Neural progenitor cell (in vitro differentiated cells): ENCODE measurements at regions not wholly inside any gene's neighbourhood (a gene's known extent, or its start where the extent isn't known, plus 50 kb on each side); places are given as distances from the start of the nearest gene placed in this dataset.
A peak's percentile ranks its signal among the peaks of the same experiment; 100 is the strongest.

Experiments
- DNase-seq: peaks from one replicate; pipeline ENCODE4 v3.0.0-alpha.2; 2016; ENCODE audit warnings: low spot score
- H2AFZ ChIP-seq: fragments of 200-600 bp; sonication (generic); replicated peaks from 2 replicates; pipeline ENCODE4 v1.6.1; 2016; ENCODE audit warnings: antibody characterized with exemption
- H3F3A ChIP-seq: fragments of 200-600 bp; sonication (generic); 2 replicates; pipeline ENCODE4 v1.6.1; 2016; ENCODE audit warnings: antibody characterized with exemption, low read depth
- H3K27ac ChIP-seq: fragments of 200-600 bp; sonication (generic); 2 replicates; pipeline ENCODE4 v1.5.1; 2016; ENCODE audit warnings: mild to moderate bottlenecking
- H3K27me3 ChIP-seq: fragments of 200-600 bp; sonication (generic); 2 replicates; pipeline ENCODE4 v1.6.1; 2016; ENCODE audit warnings: mild to moderate bottlenecking, moderate library complexity
- H3K36me3 ChIP-seq: fragments of 200-600 bp; sonication (generic); 2 replicates; pipeline ENCODE4 v1.5.1; 2016
- H3K4me1 ChIP-seq: fragments of 200-600 bp; sonication (generic); 2 replicates; pipeline ENCODE4 v1.6.1; 2016; ENCODE audit warnings: mixed run types
- H3K4me2 ChIP-seq: fragments of 200-600 bp; sonication (generic); 2 replicates; pipeline ENCODE4 v1.6.1; 2016
- H3K4me3 ChIP-seq: fragments of 200-600 bp; sonication (generic); 2 replicates; pipeline ENCODE4 v1.5.1; 2016
- H3K79me2 ChIP-seq: fragments of 200-600 bp; sonication (generic); 2 replicates; pipeline ENCODE4 v1.6.1; 2016; ENCODE audit warnings: low read depth
- H3K9ac ChIP-seq: fragments of 200-600 bp; sonication (generic); 2 replicates; pipeline ENCODE4 v1.6.1; 2016
- H3K9me3 ChIP-seq: fragments of 200-600 bp; sonication (generic); 2 replicates; pipeline ENCODE4 v1.5.1; 2016; ENCODE audit warnings: low read depth
- H4K20me1 ChIP-seq: fragments of 200-600 bp; sonication (generic); 2 replicates; pipeline ENCODE4 v1.6.1; 2016; ENCODE audit warnings: low read depth
- H3K27ac Mint-ChIP-seq: 3 replicates; pipeline ENCODE4 v1.8.0; 2021; ENCODE audit warnings: mixed read lengths
- H3K27me3 Mint-ChIP-seq: 2 replicates; pipeline ENCODE4 v1.8.0; 2022; ENCODE audit warnings: low read depth, mild to moderate bottlenecking, inconsistent platforms, moderate library complexity, mixed read lengths; ENCODE audit not compliant: insufficient read depth
- H3K36me3 Mint-ChIP-seq: 3 replicates; pipeline ENCODE4 v1.8.0; 2021; ENCODE audit warnings: mixed read lengths
- H3K4me1 Mint-ChIP-seq: 3 replicates; pipeline ENCODE4 v1.8.0; 2021; ENCODE audit warnings: mixed read lengths
- H3K4me3 Mint-ChIP-seq: 3 replicates; pipeline ENCODE4 v1.8.0; 2021; ENCODE audit warnings: mild to moderate bottlenecking, moderate library complexity, mixed read lengths
- H3K9me3 Mint-ChIP-seq: 3 replicates; pipeline ENCODE4 v1.8.0; 2020; ENCODE audit warnings: mixed read lengths
- EZH2 ChIP-seq: fragments of 200-600 bp; sonication (generic); IDR thresholded peaks from 2 replicates; pipeline ENCODE4 v1.6.1; 2017; ENCODE audit warnings: antibody characterized with exemption, mild to moderate bottlenecking, moderate library complexity
- EZH2phosphoT487 ChIP-seq: fragments of 200-600 bp; sonication (generic); IDR thresholded peaks from 2 replicates; pipeline ENCODE4 v1.6.1; 2017; ENCODE audit warnings: antibody characterized with exemption
- TF ChIP-seq, protein P1 (sequence below): fragments of 200-600 bp; sonication (generic); IDR thresholded peaks from 2 replicates; pipeline ENCODE4 v1.5.1; 2017; ENCODE audit warnings: antibody characterized with exemption, mild to moderate bottlenecking

DNA sequence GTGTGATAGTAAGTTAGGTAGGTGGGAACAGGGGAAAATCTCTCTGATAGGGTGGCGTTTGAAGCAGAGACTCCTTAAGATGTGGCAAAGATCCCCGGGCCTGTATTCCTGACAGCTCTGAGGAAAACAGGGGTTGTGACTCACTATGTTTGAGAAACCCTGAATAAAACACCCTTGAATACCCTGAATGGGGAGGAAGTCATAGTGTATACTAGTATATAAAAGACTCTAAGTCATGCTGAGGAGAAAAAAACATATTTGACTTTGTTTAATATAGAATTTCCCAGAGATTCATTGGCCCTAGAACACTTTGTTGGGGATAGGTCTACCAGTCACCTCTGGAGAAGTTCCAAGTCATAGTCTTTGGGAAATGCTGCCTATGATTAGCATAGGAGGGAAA, 590.9 kb downstream of the IRS1 start:
- no peaks in the 10 kb centered on the region for H4K20me1 ChIP-seq
- Mint-ChIP-seq H3K27me3 (no peaks in the 10 kb centered on the region), H3K36me3 (no peaks in the 10 kb centered on the region), H3K9me3 (peaks cover 8% of the 10 kb centered on the region), H3K4me3 (no peak overlapping the region), H3K4me1 (peaks cover 9% of the 10 kb centered on the region), H3K27ac (no peak overlapping the region)
- TF ChIP-seq, protein P1, sequence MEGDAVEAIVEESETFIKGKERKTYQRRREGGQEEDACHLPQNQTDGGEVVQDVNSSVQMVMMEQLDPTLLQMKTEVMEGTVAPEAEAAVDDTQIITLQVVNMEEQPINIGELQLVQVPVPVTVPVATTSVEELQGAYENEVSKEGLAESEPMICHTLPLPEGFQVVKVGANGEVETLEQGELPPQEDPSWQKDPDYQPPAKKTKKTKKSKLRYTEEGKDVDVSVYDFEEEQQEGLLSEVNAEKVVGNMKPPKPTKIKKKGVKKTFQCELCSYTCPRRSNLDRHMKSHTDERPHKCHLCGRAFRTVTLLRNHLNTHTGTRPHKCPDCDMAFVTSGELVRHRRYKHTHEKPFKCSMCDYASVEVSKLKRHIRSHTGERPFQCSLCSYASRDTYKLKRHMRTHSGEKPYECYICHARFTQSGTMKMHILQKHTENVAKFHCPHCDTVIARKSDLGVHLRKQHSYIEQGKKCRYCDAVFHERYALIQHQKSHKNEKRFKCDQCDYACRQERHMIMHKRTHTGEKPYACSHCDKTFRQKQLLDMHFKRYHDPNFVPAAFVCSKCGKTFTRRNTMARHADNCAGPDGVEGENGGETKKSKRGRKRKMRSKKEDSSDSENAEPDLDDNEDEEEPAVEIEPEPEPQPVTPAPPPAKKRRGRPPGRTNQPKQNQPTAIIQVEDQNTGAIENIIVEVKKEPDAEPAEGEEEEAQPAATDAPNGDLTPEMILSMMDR, result no peak
- TF ChIP-seq EZH2 (no peak), EZH2phosphoT487 (no peak)
- no peaks in the 10 kb centered on the region for H3K4me1 ChIP-seq
- no peaks in the 10 kb centered on the region for H3F3A ChIP-seq
- H3K79me2 ChIP-seq, result no peaks in the 10 kb centered on the region
- no peak overlapping the region for H3K9ac ChIP-seq
- no peaks in the 10 kb centered on the region for H3K9me3 ChIP-seq
- no peak overlapping the region for H3K4me3 ChIP-seq
- no peak overlapping the region for H3K4me2 ChIP-seq
- H2AFZ ChIP-seq, result no peak overlapping the region
- H3K27ac ChIP-seq, result no peak overlapping the region
- no peaks in the 10 kb centered on the region for H3K36me3 ChIP-seq
- DNase-seq, result no peak
- H3K27me3 ChIP-seq, result no peaks in the 10 kb centered on the region

DNA sequence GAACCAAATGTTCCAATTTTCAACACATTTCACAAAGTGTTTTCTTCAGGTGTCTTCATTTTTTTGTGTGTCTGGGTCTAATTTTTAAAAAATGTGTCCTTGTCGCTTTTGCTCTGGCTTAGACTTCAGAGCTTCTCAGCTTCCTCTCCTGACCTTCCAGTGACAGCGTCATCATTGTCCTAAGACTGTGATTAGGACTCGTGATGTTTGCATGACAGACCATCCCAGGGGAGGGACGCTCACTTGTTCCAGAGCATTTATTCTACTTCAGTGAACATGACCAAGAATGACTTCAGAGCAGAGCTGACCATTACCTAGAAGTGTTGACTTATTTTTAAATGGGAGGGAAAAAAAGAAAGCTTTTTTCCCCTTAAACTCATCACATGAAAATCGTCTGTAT, 591.9 kb downstream of the IRS1 start:
- H3K9me3 ChIP-seq, result no peaks in the 10 kb centered on the region
- H3K4me1 Mint-ChIP-seq, result peaks cover 4% of the 10 kb centered on the region
- H4K20me1 ChIP-seq, result no peaks in the 10 kb centered on the region
- no peaks in the 10 kb centered on the region for H3K36me3 ChIP-seq
- no peak overlapping the region for H3K27ac ChIP-seq
- no peaks in the 10 kb centered on the region for H3K4me1 ChIP-seq
- H3K9ac ChIP-seq, result no peak overlapping the region
- no peaks in the 10 kb centered on the region for H3K79me2 ChIP-seq
- no peak overlapping the region for H3K4me2 ChIP-seq
- H2AFZ ChIP-seq, result no peak overlapping the region
- H3K36me3 Mint-ChIP-seq, result no peaks in the 10 kb centered on the region
- no peak overlapping the region for H3K4me3 ChIP-seq
- H3K27ac Mint-ChIP-seq, result no peak overlapping the region
- H3K9me3 Mint-ChIP-seq, result peaks cover 8% of the 10 kb centered on the region
- no peak overlapping the region for H3K4me3 Mint-ChIP-seq
- TF ChIP-seq, protein P1, result no peak
- TF ChIP-seq EZH2 (no peak), EZH2phosphoT487 (no peak)
- H3F3A ChIP-seq, result no peaks in the 10 kb centered on the region
- no peaks in the 10 kb centered on the region for H3K27me3 ChIP-seq
- no peak for DNase-seq
- no peaks in the 10 kb centered on the region for H3K27me3 Mint-ChIP-seq

DNA sequence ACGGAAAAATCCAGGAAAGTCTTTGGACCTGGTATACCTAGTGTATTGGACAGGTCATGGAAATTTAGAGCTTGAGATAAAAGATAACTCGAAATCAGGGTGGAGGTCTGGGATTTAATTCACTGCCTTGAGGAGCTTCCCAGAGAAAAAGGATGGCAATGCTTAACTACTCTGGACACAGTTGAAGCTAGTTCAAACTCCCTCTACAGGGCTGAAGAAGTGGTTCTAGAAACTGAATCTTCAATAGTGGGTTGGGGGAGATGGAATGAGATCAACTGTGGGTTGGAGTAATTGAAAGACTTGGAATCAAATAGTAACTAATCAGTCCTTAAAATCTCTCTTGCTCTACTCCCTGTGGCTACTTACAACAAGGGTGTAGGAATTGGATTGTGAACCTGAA, 600.1 kb downstream of the IRS1 start:
- H3K9me3 Mint-ChIP-seq, result peaks cover under 1% of the 10 kb centered on the region
- no peaks in the 10 kb centered on the region for H3K36me3 Mint-ChIP-seq
- DNase-seq, result no peak
- Histone ChIP-seq H3K27ac (no peak overlapping the region), H3K4me1 (no peaks in the 10 kb centered on the region), H4K20me1 (no peaks in the 10 kb centered on the region), H3K4me2 (no peak overlapping the region), H3K27me3 (no peaks in the 10 kb centered on the region), H3K9me3 (no peaks in the 10 kb centered on the region), H3K9ac (no peak overlapping the region), H2AFZ (no peak overlapping the region), H3K4me3 (no peak overlapping the region), H3F3A (no peaks in the 10 kb centered on the region), H3K79me2 (no peaks in the 10 kb centered on the region), H3K36me3 (no peaks in the 10 kb centered on the region)
- no peak overlapping the region for H3K27ac Mint-ChIP-seq
- TF ChIP-seq EZH2, result no peak
- H3K4me1 Mint-ChIP-seq, result no peaks in the 10 kb centered on the region
- H3K27me3 Mint-ChIP-seq, result no peaks in the 10 kb centered on the region
- H3K4me3 Mint-ChIP-seq, result no peak overlapping the region

DNA sequence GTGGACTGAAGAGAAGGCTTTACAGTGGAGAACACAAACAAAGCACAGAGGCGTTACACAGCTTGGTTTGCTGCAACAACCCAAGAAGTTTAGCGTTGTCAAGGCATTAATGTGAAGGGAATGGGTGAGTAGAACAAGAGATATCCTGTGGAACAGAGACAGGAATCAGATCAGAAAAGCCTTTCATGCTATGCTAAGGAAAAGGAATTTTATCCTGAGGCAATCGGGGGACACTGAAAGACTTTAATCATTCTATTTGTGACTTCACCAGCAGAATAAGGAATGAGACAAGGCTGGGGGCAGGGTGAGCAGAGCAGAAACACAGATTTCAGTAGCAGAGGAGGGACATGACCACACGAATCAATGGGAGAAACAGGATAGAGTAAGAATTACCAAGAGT, 600.7 kb downstream of the IRS1 start:
- H3K36me3 Mint-ChIP-seq, result no peaks in the 10 kb centered on the region
- no peaks in the 10 kb centered on the region for H3K4me1 Mint-ChIP-seq
- H3K4me1 ChIP-seq, result no peaks in the 10 kb centered on the region
- H3K4me3 Mint-ChIP-seq, result no peak overlapping the region
- H3K9me3 Mint-ChIP-seq, result no peaks in the 10 kb centered on the region
- H3K9me3 ChIP-seq, result no peaks in the 10 kb centered on the region
- no peaks in the 10 kb centered on the region for H3K79me2 ChIP-seq
- no peak for TF ChIP-seq EZH2
- TF ChIP-seq EZH2phosphoT487, result no peak
- TF ChIP-seq, protein P1, result no peak
- H2AFZ ChIP-seq, result no peak overlapping the region
- no peak overlapping the region for H3K27ac Mint-ChIP-seq
- no peaks in the 10 kb centered on the region for H3K36me3 ChIP-seq
- DNase-seq, result no peak
- peak overlapping the region; percentile 58 for H3K27ac ChIP-seq
- no peaks in the 10 kb centered on the region for H3K27me3 Mint-ChIP-seq
- no peaks in the 10 kb centered on the region for H3F3A ChIP-seq
- H3K9ac ChIP-seq, result no peak overlapping the region
- no peak overlapping the region for H3K4me3 ChIP-seq
- H3K4me2 ChIP-seq, result no peak overlapping the region
- H3K27me3 ChIP-seq, result no peaks in the 10 kb centered on the region
- H4K20me1 ChIP-seq, result no peaks in the 10 kb centered on the region
